Activated CD8-positive, alpha-beta memory T cell treated with anti-CD3 and anti-CD28 coated beads for 1 hour (primary cell): ENCODE measurements at regions not wholly inside any gene's neighbourhood (a gene's known extent, or its start where the extent isn't known, plus 50 kb on each side); places are given as distances from the start of the nearest gene placed in this dataset.
"Not testable (repeated sequence)": the region's sequence is repeated elsewhere in the genome, so short reads cannot be mapped to it uniquely, and the experiment has no call there.

Experiments used
- DNase-seq, 2 donors: peaks; one replicate each; pipeline ENCODE4 v3.0.0-alpha.2; 2020; ENCODE audit warnings: low read depth in 1 of 2; ENCODE audit errors: extremely low read depth in 1 of 2

- no peak for DNase-seq
These were observed 203.9 kb upstream of the ADCY2 start for GRCh38 chr5:7192016-7192415.

- DNase-seq = no peak
These were observed 193.1 kb upstream of the ADCY2 start for GRCh38 chr5:7202846-7203245.

GRCh38 chr5:7207979-7208378 is 188.0 kb upstream of the ADCY2 start:
- no peak for DNase-seq

- no peak for DNase-seq
These were observed 187.0 kb upstream of the ADCY2 start for GRCh38 chr5:7208938-7209337.

GRCh38 chr5:7209658-7210057 is 186.3 kb upstream of the ADCY2 start:
- DNase-seq = no peak

GRCh38 chr5:7210549-7210948 is 185.4 kb upstream of the ADCY2 start:
- no peak for DNase-seq

GRCh38 chr5:7213525-7213924 is 182.4 kb upstream of the ADCY2 start:
- no peak for DNase-seq

GRCh38 chr5:7214906-7215416 is 181.0 kb upstream of the ADCY2 start:
- DNase-seq = no peak

- no peak for DNase-seq
These were observed 177.8 kb upstream of the ADCY2 start for GRCh38 chr5:7218141-7218540.

- no peak for DNase-seq
These were observed 175.8 kb upstream of the ADCY2 start for GRCh38 chr5:7220156-7220555.

- no peak for DNase-seq
These were observed 174.9 kb upstream of the ADCY2 start for GRCh38 chr5:7221041-7221440.

- DNase-seq = no peak
These were observed 170.1 kb upstream of the ADCY2 start for GRCh38 chr5:7225826-7226225.

GRCh38 chr5:7242118-7242710 is 153.7 kb upstream of the ADCY2 start:
- no peak for DNase-seq

GRCh38 chr5:7244208-7244607 is 151.7 kb upstream of the ADCY2 start:
- no peak for DNase-seq

- DNase-seq = no peak
These were observed 150.8 kb upstream of the ADCY2 start for GRCh38 chr5:7245121-7245651.

- DNase-seq = no peak
These were observed 149.7 kb upstream of the ADCY2 start for GRCh38 chr5:7246287-7246686.

GRCh38 chr5:7250004-7250403 is 145.9 kb upstream of the ADCY2 start:
- DNase-seq = no peak

- no peak for DNase-seq
These were observed 145.3 kb upstream of the ADCY2 start for GRCh38 chr5:7250611-7251010.

- DNase-seq = no peak
These were observed 144.8 kb upstream of the ADCY2 start for GRCh38 chr5:7251132-7251531.

GRCh38 chr5:7261049-7261448 is 134.9 kb upstream of the ADCY2 start:
- DNase-seq = no peak

- no peak for DNase-seq
These were observed 134.0 kb upstream of the ADCY2 start for GRCh38 chr5:7261900-7262299.

- not testable (repeated sequence) for DNase-seq
These were observed 132.4 kb upstream of the ADCY2 start for GRCh38 chr5:7263398-7264015.

- not testable (repeated sequence) for DNase-seq
These were observed 130.2 kb upstream of the ADCY2 start for GRCh38 chr5:7265776-7266175.
